Ovary (tissue), 3 donors: ENCODE measurements at regions not wholly inside any gene's neighbourhood (a gene's known extent, or its start where the extent isn't known, plus 50 kb on each side); places are given as distances from the start of the nearest gene placed in this dataset.

Experiments used
- POLR2A ChIP-seq: fragments of 450-650 bp; IDR thresholded peaks from one replicate; pipeline ENCODE4 v1.6.1; 2017; ENCODE audit warnings: antibody characterized with exemption, mild to moderate bottlenecking, moderate library complexity
- TF ChIP-seq, protein P1 (sequence below), 3 donors: fragments of 450-650 bp in 2 of 3; fragments of 200-600 bp in 1 of 3; IDR thresholded peaks; one replicate each; pipeline versions ENCODE4 v1.5.1 to v1.8.0; 2016 to 2022; ENCODE audit warnings: antibody characterized with exemption in 3 of 3, mild to moderate bottlenecking in 1 of 3
- donor health status: DM: no; HTN: no; CAD: no.

DNA sequence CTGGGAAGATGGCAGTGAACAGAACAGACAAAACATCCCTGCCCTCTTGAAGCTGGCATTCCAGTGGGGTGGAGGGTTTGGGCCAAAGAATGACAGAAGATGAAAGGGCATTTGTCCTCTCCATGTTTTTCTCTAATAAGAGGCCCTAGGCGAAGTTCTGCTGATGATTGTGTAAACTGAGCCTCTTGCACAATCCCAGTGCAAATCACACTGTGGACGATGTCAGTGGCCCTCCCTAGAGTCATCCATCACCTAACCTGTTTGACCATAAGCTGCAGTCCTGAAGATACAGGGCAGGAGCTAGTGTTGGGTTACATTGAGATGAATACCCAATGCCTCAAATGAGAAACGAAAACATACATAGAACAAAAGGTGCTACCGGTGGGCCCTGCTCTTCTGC, 622.4 kb upstream of the TBX3 start:
- TF ChIP-seq, protein P1, sequence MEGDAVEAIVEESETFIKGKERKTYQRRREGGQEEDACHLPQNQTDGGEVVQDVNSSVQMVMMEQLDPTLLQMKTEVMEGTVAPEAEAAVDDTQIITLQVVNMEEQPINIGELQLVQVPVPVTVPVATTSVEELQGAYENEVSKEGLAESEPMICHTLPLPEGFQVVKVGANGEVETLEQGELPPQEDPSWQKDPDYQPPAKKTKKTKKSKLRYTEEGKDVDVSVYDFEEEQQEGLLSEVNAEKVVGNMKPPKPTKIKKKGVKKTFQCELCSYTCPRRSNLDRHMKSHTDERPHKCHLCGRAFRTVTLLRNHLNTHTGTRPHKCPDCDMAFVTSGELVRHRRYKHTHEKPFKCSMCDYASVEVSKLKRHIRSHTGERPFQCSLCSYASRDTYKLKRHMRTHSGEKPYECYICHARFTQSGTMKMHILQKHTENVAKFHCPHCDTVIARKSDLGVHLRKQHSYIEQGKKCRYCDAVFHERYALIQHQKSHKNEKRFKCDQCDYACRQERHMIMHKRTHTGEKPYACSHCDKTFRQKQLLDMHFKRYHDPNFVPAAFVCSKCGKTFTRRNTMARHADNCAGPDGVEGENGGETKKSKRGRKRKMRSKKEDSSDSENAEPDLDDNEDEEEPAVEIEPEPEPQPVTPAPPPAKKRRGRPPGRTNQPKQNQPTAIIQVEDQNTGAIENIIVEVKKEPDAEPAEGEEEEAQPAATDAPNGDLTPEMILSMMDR (IDR thresholded peaks at IDR 0.05) = no peak
- no peak for TF ChIP-seq POLR2A
